Activated CD8-positive, alpha-beta memory T cell treated with anti-CD3 and anti-CD28 coated beads, Interleukin-2, amount 50 U/mL, for 48 hours (primary cell): ENCODE measurements at regions not wholly inside any gene's neighbourhood (a gene's known extent, or its start where the extent isn't known, plus 50 kb on each side); places are given as distances from the start of the nearest gene placed in this dataset.
"Not testable (repeated sequence)": the region's sequence is repeated elsewhere in the genome, so short reads cannot be mapped to it uniquely, and the experiment has no call there.

Experiments
- DNase-seq: peaks from one replicate; pipeline ENCODE4 v3.0.0-alpha.2; 2020

DNA sequence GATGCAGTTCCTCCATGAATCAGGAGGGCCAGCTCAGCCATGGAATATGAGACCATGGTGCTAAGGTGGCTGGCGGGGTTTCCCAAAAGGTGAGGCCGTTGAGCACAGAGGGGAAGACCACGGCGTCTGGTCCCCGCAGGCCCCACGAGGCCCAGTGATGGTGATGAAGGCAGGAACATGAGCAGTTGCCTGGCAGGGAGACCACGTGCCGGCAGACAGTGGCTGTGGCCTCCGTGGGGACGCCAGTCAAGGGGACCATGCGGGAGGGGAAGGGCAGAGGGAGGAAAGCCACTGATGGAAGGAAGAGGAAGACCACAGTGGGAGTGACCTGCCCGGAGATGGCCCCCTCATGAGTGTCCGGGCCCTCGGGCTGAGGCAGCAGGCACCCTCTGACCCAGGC, 220.9 kb upstream of the SGCG start:
- DNase-seq = not testable (repeated sequence)

DNA sequence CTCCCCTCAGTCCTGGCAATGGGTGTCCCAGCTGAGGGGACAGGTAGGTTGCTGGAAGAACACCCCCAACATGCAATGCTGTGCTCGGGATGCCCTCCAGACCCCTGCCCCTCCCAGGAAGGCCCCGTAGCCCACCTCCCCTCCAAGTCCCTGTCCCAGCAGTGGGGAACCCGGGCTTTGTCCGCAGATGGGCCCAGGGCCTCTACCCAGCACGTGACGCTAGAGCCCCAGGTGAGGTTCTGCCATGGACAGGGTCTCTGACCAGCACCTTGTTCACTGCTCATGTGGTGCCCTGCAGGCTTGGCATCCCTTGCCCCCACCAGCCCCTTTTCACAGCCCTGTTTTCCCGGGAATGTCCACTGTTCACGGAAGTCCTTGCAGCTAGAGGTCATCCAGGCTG, 220.0 kb upstream of the SGCG start:
- no peak for DNase-seq

DNA sequence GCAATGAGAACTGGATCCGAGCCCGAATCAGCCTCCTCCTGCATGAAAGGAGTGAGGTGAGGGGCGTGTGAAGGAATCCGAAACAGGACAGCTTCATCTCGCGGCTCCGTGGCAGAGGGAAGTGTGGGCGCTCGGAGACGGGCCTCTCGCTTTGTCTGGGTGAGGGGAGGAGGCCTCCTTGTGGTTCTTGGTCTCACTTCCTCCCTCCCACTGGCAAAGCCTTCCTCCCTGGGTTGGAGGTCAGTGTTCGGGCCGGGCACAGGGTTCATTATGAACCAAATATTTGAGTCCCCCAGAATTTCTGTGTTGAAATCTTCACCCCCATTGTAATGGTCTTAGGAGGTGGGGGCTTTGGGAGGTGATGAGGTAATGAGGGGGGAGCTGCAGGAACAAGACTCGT, 219.4 kb upstream of the SGCG start:
- not testable (repeated sequence) for DNase-seq

DNA sequence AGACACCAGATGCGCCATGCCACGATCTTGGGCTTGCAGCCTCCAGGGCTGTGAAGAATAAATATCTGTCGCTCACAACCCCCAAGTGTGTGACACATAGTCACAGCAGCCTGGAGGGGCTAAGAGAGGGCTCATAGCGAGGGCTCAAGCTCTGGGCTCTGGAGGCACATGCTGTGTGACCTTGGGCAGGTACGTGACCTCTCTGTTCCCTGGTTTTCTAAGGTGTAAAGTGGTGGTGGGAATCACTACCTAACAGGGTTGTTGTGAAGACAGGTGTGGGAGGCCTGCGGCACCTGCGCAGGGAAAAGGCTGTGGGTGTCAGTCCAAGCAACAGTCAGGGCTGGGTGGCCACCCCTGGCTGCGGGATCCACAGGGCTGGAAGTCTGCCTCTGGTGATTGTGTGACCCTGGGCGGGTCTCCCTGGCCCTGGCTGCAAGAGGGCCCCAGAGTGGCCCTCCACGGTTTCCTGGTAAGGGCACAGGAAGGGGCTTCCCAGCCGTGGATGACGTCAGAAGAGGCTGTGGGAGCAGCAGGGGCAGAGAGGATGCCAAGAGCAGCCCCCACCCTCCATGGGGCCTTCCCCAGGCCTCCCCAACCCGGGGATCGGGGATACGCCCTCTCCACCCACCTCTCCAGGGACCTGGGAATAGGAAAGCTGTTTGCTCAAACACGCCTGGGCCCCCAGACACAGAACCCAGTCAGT, 218.8 kb upstream of the SGCG start:
- no peak for DNase-seq

DNA sequence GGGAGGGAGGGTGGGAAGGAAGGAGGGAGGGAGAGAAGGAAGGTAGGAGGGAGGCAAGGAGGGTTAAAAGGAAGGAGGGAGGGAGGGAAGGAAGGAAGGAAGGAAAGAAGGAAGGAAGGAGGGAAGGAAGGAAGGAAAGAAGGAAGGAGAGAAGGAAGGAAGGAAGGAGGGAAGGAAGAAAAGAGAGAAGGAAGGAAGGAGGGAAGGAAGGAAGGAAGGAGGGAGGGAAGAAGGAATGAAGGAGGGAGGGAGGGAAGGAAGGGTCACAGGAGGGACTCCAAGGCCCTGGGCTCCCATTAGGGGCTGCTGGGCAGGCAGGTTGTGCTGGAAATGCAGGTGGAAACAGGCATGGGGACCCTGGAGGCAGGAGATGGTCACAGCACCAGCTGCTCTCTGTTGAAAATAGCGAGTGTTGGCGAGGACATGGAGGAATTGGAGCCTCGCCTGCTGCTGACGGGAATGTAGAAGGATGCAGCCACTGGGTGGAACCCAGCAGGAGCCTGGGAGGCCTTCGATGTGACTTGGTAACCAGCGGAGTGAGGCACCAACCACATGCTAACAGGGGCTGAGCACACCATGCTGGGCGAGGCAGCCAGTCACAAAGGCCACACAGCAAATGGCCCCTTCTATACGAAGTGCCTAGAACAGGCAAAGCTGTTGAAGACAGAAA, 217.3 kb upstream of the SGCG start:
- DNase-seq = not testable (repeated sequence)

DNA sequence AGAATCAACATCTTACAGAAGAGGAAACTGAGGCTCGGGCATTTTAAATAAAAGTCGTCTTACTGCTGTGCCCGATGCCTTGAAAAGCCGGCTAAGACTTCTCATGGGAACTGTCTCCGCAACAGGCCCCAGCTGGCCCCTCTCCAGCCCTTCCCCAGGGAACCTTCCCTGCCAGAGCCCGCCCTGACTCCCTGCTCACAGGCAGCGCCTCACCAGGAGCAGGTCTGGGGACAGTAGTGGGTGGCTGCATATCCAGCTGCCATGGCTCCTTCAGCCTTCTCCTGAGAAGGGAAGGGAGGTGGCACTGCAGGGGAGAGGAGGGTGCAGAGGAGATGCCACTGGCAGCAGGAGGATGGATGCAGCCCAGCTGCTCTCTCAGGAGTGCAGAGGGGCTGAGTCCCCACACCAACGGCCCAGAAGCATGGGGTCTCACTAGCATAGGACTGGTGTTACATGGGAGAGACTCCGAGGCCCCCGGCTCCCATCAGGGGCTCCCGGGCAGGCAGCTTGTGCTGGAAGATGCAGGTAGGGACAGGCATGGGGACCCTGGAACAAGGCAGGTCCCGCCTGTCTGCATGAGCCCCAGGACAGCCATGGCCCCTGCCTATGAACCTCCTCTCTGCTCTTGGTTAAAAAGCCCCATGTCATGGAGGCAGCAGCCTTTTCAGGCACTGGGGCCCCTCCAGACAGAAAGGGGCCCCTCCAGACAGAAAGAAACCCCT, 216.4 kb upstream of the SGCG start:
- DNase-seq = no peak

DNA sequence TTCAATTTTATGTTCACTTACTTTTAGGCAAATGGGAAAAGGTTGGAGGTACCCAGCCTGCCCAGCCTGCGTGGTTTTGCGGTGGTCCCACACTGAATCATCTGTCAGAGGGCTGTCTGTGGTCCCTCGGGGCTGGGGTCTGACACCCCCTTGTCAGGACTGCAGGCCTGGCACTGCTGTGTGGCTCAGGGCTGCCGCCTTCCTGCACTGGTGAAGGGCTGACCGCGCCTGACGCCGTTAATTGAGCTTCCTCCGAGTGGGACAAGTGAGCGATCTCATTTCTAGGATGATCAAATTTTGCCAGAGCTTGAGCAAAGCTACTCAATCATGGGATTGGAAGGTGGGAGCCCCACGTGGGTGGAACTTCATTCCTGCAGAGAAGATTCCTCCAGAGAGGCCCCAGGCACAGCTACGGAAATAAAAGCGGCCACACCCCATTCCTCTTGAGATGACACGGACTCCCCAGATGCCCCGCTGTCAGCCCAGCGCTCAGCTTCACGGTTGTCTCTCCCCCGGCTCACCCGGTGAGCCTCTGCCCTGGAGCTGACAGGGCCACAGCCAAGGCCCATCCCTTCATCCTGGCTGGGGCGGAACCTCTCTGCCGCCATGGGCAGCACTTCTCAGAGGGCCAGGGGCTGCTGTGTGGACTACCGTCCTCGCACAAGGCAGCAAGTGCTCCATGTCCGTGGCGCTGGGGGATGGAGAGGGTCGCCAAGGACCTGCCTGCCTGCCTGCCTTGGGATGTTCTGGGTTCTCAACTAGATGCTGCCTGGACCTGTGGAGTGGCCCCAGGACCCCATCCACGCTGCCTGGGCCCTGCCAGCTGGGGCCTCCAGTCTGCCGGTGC, 215.5 kb upstream of the SGCG start:
- DNase-seq = not testable (repeated sequence)

DNA sequence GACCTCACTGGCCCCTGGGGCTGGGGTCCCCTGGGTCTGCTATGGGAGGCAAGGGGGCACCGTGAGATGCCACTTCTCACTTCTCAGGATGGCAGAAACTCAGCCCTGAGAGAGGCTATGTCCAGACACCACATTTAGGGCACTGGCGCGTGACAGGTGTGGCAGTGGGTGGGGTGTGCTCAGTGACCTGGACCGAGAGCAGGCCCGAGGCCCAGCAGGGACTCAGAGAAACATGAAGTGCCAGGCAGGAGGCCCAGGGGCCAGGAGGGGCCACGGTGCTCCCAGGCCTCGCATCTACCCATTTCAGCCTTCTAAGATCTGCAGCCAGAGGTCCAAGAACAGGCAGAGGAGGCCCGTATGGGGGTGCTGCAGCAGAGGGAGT, 214.9 kb upstream of the SGCG start:
- not testable (repeated sequence) for DNase-seq

DNA sequence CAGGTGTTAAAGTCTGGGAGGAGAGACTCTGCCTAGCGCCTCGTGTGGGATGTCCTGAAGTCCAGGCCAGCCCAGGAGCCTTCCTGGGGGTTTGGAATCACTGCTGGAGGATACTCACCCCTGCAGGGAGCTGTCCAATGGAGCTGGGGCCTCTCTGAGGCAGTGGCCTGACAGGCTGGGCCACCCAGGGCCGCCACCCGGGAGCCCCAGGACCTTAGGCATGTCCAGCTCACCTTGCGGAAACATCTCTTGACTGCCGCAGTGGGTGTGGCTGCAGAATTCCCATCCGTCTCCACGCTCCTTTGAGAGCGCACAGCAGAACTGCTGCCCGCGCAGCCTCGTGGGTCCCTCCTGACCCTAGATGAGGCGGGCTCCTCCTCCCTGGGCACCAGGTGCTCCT, 214.0 kb upstream of the SGCG start:
- DNase-seq = not testable (repeated sequence)

DNA sequence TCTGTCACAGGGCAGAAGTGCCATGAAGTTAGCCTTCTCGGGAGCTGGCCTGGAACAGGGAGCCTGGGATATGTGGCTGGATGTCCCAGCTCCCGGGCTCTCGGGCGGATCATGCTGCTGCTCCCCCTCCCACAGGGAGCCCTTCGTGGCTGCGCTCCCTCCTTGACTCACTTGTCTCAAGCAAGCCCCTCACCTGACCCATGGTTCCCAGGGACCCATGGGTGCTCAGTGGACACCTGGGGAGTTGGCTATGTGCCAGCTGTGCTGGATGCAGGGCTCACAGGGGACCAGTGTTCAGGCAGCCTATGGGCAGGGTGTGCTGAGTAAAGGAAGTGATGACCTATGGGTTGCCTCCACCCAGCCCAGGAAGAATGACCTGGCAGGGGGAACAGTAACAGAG, 213.1 kb upstream of the SGCG start:
- DNase-seq = no peak

DNA sequence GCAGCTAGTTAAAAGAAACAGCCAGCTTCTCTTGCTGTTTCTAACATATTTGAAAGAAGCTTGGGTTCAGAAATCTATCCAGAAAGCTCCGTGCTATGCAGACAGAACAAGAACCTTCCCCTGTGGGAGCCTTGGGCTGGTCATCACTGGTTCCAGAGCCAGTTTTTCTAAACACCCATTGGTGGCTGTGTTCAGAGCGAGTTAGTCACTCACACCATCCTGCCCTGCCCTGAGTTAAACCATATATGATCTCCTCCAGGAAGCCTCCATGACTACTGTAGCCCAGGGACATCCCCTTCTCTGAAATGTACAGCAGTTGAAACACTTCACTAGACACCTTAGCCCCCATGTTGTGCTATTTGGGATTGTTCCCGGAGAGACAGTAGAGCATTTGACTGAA, 200.8 kb upstream of the SGCG start:
- DNase-seq = no peak

DNA sequence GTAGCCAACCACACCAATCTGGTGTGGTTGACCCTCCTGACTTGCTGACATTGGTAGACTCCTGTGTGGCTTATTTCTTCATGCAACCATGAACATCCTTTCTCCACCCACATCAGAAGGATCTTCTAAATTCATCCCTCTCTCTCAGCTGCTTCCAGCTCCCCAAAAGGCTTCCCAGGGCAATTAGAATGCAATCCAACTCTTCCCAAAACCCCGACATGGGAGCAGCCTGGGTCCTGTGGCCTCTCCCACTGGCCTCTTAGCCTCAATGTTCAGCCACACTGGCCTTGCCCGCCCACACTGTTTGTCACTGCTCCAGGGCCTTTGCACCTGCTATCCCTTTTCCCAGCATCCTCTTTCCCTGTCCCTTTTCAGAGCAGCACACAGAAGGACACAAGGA, 199.8 kb upstream of the SGCG start:
- no peak for DNase-seq

DNA sequence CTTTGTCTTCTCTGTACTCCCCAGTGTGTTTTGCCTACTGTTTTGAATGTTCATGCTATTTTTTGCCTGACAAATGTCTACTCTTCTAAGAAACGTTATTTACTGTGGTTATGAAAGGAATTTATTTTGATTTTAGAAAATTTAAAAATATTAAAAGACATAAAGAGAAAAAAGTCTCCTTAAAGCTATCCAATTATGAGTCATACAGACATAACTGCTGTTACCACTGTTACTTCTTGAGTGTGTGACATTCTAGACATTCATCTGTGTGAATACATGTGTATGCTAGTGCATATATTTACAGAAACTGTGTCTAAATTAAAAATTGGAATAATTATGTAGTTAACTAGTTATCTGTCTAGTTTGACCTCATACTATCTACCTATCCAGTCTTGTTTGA, 187.6 kb upstream of the SGCG start:
- no peak for DNase-seq

DNA sequence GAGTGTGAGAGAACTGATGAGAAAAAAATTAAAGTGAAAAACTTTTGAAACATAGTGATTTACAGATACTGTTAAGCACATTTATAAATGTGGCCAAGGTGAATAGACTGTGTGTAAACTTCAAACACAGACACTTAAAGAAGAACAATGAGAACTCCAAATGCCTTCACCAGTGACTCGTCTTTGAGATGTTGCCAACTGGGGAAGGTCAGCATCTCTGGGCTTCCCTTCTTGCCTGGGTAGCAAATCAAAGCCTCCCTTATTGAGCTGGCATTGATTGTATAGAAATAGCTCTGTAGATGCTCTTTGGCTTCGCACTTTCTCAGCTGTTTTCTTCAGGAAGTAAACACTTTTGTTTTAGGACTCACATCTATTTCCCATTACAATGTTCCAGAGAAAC, 177.3 kb upstream of the SGCG start:
- no peak for DNase-seq

DNA sequence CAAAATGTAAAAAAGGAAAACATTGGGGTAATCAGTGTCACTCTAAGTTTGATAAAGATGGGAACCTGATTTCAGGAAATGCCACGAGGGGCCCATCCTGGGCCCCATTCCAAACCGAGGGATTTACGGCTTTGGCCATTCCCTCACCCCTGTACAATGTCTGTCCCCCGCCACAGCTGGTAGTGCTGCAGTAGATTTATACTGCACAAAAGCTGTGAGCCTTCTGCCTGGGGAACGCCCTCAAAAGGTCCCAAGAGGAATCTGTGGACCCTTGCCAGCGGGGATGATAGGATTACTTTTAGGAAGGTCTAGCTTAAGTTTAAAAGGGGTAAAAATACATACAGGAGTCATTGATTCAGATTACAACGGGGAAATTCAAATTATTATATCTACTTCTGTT, 173.4 kb upstream of the SGCG start:
- DNase-seq = no peak

DNA sequence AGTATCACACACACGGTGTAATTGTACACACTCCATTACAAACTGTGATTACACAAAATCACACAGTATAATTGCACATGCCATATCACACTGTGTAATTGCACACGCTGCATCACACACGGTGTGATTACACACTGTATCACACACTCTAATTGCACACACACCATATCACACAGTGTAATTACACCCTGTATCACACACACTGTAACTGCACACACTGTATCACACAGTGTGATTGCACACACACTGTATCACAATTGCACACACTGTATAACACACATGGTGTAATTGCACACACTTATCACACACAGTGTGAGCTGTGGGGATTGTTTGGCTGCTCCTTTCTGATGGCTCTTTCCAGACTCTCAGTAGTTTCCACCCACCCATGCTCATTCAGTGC, 162.6 kb upstream of the SGCG start:
- no peak for DNase-seq

DNA sequence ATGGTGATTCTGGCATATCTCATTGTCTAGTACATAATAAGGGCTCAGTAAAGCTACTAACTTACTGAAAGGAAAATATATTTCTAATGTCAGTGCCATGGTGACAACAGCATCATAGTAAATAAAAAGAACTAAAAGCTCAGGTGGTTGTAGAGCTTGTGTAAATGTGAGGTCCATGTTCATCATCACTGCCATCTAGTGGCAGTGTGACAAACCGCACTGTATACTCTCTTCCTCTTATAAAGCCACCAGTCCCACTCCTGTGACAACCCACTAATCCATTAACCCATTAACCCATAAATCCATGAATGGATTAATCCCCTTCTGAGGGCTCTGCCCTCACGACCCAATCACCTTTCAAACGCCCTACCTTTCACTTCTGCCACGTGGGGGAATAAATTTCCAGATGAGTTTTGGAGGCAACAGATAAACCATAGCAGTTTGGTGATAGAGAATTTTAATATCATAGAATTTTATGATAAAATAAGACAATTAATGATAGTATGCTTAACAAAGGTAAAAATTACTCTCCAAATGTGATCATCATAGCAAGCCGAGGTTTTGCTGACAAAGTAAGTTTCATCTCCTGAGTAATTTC, 160.4 kb upstream of the SGCG start:
- no peak for DNase-seq

DNA sequence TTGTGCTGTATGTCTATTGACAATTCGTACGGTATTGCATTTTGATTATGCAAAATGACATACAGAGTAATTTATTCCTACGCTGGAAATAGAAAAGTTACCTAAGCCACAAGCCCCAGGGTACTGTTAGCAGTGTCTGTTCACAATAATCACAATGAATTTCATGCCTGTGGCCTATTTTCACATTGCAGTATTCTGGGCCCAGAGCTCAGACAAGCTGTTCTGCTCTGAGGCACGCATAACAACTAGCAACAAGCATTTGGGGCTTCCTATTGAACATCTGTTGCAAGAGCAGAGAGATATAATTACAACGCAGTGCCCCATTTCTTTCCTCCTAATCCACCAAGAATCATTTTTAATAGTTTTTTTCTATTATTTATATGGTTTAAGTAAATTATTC, 158.9 kb upstream of the SGCG start:
- no peak for DNase-seq

DNA sequence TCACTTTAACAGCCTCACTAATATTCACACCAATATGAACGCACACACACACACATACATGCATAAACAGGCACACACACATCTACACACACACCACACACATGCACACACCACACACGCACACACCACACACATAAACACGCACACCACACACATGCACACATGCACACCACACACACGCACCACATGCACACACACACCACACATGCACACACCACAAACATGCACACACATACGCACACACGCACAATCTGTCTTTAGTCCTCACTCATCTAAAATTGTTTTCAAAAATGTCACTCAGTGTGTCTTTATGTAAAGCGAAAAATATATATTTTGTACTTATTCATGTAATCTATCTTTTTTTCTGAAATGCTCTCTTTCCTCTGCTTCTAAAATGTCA, 158.1 kb upstream of the SGCG start:
- DNase-seq = no peak

DNA sequence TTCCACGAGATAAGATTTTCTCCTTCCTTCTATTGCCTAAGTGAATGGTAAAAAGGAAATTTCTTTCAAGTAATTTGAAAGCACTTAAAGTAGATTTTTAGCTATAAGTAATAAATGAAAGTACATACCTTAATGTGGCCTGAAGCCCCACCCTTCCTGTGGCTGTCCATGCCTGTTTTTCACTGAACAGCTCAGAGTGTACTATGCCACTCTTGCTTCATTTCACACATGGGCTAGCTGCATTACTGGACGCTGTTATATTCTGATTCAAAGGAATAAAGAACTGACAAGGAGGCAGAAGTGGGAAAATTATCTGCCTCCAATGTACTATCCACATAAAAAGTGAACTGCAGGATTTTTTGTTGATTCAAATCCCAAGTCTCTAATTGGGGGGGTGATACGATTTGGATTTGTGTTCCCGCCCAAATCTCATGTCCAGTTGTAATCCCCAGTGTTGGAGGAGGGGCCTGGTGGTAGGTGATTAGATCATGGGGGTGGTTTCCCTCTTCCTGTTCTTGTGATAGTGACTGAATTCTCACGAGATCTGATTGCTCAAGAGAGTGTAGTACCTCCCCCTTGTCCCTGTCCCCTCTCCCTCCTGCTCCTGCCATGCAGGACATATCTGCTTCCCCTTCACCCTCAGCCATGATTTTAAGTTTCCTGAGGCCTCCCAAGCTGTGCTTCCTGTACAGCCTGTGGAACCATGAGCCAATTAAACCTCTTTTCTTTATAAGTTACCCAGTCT, 154.7 kb upstream of the SGCG start:
- DNase-seq = no peak

DNA sequence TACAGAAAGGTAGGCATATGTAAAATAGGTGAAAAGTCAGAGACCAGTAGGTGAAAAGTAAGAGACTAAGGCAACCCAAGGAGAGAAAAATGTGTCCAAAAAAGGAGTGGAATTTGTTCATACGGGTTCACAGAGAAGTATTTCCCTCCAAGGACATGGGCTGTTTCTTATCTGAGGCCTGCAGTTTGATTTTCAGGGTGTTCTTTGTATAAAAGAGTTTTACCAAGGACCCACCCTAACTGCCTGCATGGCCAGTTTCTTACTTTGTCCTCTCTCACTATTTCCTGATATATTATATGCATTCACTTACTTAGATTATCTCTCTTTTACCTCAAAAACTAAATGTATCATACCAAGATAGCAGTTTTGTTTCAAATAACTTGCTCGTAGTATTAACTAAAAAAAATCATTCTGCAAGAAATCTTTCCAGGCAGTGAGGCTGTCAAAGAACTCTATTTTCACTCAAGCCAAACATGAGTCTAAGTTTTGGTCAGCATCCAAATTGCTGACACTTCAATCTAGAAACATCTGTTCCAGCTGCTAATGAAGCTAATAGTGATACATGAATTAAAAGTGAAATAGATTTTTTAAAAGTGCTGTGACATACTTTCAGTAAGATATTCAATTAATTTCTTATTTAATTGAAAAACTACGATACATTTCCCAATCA, 141.4 kb upstream of the SGCG start:
- DNase-seq = no peak

DNA sequence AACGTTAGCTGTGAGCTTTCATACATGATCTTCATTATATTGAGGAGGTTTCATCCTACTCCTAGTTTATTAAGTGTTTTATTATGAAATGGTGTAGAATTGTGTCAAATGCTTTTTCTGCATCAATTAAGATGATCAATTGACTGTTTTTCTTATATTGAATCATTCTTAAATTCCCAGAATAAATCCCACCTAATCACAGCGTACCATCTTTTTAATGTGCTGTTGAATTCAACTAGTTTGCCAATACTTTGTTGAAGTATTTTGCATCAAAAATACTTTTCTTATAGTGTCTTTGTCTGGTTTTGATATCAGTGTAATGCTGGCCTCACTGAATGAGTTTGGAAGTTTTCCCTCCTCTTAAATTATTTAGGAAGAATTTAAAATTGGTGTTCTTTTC, 138.6 kb upstream of the SGCG start:
- no peak for DNase-seq
